A172 (cell line): ENCODE measurements at regions not wholly inside any gene's neighbourhood (a gene's known extent, or its start where the extent isn't known, plus 50 kb on each side); places are given as distances from the start of the nearest gene placed in this dataset.
"Not testable (repeated sequence)": the region's sequence is repeated elsewhere in the genome, so short reads cannot be mapped to it uniquely, and the experiment has no call there.

Experiments
- DNase-seq: peaks from one replicate; pipeline ENCODE4 v3.0.0-alpha.2; 2015; ENCODE audit warnings: low spot score

DNA sequence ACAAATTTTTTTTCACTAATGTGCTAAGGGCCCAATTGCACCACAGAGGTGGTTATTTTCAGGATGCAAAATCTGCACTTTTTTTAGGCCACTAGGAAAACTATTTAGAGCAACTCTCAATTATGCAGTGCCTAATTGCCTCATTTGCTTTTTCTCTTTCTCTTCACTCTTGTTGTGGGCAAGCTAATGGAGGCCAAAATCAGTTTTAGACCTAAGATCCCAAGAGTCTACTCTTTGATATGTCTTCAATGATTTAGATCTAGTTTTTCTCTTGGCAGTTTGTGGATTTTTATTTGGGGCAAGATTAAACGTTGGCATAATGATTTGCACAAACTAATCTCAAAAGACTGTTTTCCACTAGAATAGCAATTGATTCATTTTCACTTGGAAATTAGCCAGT lies 1996.9 kb downstream of the LRRC4C start:
- DNase-seq = no peak

DNA sequence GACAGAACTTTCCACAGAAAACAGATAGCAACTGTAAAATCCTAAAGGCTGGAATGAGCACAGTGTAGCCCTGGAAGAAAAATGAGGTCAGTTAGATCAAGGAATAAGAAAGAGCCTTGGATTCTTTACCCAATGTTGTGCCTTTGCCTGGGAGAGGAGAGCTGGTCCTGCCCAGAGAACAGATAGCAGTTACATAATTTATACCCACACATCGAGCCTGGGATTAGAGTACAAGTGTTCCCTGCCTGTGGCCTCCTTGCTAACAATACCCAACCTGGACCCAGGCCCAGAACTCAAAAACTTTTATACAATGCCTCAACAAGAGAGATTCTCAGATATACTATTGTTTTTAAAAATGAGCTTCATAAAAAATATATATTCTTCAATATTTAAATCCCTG lies 1998.4 kb downstream of the LRRC4C start:
- no peak for DNase-seq

DNA sequence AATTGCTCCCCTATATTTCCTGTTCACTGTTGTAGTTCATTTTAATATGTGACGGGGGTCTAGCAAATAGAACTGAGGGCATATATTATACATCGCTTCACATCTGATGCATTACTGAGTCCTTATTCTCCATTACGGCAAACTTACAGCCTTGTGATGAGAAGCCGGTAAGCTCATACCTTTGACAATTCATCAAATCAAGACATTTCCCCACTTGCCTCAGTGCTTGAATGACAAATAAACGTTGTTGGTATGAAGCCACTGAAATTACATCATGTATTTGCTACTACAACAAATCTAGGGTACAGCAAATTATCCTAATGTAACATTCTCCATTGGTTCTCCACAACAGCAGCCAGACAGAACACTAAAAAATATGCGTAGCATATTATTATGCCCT lies 1999.8 kb downstream of the LRRC4C start:
- DNase-seq = no peak

DNA sequence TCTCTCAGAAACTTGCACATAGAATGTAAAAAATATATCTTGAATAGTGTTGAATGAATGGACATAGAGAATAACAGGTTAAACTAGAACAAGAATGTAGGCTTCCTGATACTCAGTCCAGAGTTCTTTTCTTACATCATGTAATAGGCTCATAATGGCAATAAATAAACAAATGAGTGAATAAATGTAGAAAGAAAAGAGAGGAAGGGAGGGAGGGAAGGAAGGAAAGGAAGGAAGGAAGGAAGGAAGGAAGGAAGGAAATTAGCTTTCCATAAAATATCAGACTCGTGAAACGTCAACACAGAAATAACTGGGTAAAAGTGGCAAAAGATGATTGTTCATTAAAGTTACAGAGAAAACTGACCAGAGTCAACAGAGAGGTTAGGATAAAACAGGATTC lies 2001.0 kb downstream of the LRRC4C start:
- DNase-seq = no peak

DNA sequence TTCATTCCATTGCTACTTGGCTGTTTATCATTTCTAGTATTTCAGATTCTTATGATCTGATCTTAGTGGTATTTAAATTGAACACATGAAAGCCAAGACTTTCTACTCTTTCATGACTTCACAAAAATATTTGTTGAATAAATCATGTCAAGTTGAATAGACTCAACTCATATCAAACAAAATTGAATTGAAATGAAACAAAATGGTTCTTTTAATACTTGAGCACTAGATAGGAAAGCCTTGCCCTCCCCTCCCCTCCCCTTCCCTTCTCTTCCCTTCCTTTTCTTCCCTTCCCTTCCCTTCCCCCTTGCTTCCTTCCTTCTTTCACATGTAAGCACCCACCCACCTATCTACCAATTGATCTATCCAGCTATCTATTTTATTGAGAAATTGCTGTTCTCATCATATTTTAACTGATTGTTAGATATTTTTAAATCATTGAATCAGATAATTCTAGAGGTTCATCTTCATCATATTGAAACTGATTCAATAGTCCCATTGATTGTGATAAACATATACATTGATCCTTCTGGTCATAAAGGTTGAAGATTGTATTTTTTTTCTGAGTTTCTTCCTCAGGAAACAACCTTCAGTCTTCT lies 2015.9 kb downstream of the LRRC4C start:
- no peak for DNase-seq

DNA sequence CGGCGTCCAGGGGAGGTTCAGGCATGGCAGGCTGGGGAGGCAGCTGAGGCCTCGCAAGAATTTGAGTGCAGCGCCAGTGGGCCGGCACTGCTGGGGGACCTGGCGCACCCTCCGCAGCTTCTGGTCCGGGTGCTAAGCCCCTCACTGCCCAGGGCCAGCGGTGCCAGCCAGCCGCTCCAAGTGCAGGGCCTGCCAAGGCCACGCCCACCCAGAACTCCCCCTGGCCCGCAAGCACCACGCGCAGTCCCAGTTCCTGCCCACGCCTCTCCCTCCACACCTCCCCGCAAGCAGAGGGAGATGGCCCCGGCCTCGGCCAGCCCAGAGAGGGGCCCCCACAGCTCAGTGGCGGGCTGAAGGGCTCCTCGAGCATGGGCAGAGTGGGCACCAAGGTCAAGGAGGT lies 2017.3 kb downstream of the LRRC4C start:
- no peak for DNase-seq

DNA sequence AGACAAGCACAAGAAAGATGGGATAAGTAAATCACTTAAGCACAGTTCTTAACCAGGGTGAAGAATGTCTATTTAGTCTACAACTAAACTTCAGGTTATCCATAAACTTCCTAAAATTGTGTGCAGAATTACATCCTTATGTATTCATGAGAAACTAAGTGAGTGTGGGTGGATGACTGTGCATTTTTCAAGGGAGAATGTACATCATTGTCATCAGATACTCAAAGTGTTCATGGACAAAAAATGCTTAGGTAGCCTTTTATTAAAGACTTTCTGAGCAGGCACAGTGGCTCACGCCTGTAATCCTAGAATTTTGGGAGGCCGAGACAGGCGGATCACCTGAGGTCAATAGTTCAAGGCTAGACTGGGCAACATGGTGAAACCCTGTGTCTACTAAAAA lies 2023.8 kb downstream of the LRRC4C start:
- DNase-seq = no peak

DNA sequence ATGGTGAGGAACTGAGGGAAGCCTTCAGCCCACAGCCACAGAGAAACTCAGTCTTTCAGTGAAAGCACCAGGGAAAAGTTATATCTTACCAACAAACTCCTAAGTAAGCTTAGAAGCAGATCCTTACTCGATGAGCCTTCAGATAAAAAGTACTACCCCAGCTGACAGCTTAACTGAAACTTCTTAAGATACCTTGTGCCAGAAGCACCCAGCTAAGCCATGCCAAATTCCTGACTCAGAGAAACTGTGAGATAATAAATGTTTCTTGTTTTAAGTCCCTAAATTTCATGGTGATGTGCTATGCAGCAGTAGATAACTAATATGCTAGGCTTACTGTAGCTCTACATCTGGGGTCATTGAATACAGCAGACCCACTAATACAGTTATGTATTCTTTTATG lies 2025.0 kb downstream of the LRRC4C start:
- no peak for DNase-seq

DNA sequence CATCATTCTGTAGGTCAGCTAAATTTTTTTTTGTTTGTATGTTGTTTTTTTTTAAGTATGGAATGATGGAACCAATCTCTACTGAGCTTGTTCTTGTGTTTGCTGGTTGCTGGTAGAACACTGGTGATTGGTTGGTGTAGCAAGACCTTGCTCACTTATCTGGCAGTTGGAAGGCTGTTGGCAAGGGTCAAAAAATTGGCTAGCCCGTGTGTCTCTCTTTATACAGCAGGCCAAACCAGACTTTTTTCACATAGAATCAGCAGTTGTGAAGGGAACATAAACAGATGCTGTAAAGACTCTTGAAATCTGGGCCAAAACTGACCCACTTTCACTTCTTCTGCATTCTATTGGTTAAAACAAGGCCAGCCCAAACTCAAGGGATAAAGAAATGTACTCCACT lies 2026.5 kb downstream of the LRRC4C start:
- no peak for DNase-seq

DNA sequence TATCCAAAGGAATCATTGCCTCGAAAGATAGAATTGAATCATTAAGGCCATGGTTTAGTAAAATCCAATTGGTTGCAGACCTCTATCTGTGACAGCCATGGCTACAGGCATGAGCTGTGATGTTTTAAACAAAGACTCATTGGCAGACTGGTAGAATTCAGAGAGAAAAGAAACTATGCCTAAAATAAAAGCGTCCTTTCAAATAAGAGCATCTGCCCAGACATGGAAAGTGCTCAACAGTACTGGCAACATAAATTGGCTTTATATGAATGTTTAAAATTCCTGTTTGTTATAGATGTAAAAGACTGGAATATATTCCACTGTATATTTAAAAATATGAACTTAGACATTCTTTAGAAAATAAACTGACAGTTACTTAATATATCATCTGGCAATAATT lies 2034.2 kb downstream of the LRRC4C start:
- no peak for DNase-seq

DNA sequence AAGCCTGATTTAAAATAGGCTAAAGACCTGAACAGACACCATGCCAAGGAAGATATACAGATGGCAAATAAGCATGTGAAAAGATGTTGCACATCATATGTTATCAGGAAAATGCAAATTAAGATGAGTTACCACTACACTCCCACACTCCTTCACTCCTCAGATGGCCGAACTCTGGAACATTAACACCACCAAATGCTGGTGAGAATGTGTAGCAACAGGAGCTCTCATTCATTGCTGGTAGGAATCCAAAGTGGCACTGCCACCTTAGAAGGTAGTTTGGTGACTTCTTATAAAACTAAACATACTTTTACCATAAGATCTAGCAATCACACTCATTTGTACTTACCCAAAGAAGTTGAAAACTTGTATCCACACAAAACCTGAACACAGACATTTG lies 2047.3 kb downstream of the LRRC4C start:
- DNase-seq = no peak

DNA sequence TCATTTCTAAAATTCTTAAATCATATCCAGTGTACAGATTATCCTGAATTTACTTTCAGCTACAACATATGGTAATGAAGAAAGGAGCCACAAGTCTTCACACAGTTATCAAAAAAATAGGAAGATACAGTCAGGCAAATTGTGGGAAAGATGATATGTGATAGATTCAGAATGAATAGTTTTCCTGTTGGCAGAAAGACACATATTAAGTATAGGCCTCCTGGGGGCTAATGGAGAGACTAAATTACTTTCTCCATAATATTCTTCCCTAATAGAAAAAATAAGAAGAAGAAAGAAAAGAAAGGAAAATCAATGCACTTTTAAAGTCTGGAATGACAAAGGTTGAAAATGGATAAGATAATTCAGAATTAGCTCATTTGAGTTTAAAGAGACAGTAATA lies 2073.5 kb downstream of the LRRC4C start:
- DNase-seq = no peak

DNA sequence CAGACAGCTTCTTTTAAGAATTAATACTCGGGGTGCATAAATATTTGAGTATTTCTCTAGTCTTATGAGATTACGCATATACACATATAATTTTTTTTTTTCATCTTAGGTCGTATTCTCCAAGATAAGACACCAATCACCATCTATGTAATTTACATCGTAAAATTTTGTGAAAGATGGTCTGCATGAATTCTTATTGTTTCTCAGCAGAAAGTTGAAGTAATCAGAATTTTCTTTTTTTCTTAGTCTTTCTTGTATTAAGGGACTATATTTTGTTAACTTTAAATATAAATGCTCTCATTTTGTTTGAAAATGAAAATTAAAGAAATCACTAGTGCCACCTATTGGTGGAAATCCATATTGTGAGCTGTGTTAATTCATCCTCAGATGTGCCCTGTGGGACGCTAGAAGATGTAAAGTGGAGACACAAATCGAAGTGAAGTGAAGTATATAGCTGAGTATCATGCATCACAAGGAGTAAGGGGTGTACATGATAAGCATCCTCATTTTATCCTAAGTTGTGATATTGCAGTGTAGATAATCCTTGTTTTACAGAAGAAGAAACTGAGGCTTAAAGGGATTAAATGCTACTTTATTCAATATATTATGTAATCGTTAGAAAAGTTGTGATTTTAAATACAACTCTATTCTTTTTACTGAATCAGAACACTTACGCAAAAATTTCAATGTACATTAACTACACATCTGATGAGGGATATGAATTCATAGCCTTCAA lies 2084.3 kb downstream of the LRRC4C start:
- peak; percentile 30 for DNase-seq

DNA sequence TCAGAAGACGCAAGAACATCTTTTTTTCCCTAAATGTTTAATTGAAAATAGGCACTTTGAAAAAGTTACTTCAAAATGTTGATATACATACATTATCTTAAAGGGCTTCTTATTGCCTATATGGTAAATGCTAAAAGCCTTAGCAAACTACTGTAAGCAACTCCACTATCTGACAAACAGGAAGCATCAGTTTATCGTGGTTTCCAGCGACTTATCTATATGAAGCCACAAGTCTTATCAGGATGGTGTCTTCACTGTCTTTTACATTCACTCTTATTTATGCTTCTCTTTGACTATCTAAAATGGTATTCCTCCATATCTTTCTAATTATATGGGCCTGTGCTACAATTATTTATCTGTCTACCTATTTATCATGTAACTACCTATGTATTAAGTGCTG lies 2091.9 kb downstream of the LRRC4C start:
- DNase-seq = no peak

DNA sequence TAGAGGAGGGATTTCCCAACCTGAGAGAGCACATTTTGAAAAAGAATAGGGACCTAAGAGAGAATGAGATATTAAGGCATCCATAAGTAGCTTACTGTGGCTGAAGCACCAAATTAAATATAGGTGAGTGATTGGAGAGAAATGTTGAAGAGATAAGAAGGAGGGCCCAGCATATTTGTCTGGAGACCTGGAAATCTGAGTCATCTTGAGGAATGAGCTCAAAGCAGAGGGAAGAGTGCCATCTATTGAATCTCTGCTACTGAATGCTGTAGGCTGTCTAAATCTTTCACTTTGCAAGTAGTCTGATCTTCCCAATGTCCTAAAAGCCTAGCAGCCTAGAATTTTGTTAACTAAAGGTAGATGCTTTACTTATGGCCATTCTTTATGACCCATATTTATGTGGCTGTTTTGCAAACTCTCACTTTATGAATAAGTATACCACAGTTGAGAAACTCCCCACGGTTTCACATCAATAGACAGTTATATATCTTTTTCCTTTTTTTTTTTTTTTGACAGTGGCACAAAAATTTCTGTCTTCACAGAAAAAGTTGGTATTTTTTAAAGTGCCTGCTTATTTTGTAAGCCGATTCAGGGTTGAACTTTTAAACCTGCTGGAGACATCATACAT lies 2093.5 kb downstream of the LRRC4C start:
- DNase-seq = peak; percentile 79

DNA sequence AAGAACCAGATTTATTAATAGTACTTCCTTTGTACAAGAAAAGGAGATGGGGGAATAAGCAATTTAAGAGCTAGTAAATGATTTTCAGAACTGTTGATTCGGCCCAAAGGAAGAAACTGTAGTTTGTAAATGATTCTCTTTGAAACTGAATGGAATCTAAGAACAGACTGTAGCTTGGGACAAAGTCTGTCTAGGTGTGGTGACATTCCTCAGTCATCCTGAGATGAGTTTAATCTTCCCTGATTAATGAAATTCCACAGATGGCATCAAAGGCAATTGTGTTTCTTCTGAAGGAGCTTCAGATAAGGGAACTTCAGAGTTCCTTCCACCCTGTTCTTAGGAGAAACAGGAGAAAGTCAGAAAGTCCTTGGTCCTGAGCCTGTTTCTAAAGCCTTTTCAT lies 2095.9 kb downstream of the LRRC4C start:
- DNase-seq = no peak

DNA sequence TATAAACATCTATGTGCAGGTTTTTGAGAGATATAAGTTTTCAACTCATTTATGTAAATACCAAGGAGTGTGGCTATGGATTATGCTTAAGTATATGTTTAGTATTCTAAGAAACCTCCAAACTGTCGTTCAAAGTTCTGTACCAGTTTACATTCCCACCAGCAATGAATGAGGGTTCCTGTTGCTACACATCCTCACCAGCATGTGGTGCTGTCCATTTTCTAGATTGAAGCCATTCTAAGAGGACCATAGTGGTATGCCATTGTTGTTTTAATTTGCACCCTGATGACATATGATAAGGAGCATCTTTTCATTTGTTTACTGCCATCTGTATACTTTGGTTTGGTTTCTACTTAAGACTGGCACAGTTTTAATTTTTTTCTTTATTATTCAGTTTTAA lies 2097.9 kb downstream of the LRRC4C start:
- no peak for DNase-seq

DNA sequence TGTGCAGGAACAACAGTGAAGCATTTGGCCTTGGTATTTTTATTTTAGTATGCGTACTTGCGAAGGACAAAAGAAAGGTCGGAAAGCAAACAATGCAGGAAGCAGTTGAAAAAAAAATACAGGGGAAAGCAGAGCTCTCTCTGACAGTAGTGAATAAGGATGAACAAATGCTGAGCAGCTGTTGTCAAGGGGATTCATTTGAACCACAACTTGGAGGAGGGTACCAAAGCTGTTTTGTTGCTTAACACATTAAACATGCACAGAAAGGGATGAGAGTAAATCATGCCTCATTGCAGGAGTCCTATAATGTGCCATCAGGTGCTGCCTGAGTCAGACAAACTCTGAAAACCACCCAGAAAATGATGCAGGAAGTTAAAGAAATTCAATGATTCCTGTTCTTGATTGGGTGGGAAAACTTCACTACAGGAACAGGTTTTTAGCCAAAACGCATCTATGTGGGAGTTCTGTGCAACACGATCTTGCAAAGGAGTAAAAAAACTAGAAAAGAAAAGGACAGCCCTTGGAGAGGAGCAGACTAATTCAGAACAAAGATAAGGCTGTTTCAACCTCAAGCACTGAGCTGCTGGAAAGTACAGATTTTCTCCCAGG lies 2113.5 kb downstream of the LRRC4C start:
- DNase-seq = no peak

DNA sequence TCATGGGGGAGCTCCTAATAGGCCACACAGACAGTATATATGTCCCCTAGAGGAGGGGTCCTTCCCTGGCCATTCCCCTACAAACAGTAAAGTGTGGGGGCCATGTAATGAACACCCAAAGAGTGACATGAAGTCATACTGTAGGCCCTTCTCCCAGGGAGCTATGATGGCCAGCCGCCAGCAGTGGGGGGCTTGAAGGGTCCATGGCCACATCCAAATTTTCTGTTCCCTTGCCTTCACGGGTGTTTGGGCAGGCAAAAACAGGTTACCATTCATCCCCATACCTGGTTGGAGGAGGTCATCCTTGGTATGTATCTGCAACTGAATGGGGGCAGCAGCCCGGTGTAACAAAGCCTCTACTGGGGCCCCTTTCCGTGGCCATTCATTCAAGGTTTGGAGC lies 2118.0 kb downstream of the LRRC4C start:
- DNase-seq = no peak

DNA sequence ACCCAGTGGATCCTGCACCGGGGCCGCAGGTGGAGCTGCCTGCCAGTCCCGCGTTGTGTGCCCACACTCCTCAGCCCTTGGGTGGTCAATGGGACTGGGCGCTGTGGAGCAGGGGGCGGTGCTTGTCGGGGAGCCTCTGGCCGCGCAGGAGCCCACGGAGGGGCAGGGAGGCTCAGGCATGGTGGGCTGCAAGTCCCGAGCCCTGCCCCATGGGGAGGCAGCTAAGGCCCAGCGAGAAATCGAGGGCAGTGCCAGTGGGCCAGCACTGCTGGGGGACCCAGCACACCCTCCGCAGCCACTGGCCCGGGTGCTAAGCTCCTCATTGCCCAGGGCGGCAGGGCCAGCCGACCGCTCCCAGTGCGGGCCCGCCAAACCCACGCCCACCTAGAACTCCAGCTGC lies 2126.4 kb downstream of the LRRC4C start:
- not testable (repeated sequence) for DNase-seq

DNA sequence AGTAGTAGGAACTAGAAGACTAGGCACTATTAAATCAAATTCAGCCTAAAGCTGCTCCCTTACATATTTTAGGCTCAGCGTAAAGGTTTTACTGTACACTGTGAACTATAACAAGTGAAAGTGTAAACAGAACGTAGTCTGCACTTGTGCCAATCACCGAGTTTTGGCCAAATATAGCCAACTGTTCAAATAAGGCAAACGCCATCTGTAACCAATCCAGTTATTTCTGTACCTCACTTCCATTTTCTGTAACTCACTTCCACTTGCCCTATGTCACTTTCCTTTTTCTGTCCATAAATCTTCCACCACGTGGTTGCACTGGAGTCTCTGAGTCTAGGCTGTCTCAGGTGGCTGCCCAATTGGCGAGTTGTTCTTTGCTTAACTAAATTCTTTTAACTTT lies 2132.2 kb downstream of the LRRC4C start:
- DNase-seq = no peak

DNA sequence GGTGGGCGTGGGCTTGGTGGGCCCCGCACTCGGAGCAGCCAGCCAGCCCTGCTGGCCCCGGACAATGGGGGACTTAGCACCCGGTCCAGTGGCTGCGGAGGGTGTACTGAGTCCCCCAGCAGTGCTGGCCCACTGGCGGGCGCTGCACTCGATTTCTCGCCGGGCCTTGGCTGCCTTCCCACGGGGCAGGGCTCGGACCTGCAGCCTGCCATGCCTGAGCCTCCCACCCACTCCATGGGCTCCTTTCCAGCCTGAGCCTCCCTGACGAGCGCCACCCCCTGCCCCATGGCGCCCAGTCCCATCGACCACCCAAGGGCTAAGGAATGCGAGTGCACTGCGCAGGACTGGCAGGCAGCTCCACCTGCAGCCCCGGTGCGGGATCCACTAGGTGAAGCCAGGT lies 2147.6 kb downstream of the LRRC4C start:
- not testable (repeated sequence) for DNase-seq

DNA sequence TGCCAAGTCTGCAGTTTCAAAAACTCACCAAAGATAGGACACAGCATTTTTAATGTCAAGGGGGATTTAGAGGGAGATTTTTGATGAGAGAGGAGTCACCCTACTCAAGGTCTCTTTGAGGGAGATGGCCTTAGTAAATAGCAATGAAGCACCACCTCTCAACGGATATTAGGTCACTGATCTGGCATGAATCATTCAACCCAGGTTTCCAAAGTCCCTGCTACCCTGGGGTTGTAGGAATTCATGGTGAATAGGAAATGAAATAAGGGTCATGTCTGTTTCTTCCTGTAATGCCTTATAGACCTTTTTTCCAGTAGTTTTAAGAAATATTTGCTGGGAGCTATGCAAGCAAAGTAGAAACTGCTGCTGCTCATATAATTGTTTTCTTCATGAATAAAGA lies 2154.9 kb downstream of the LRRC4C start:
- DNase-seq = no peak
